OCI-LY3 (cell line): ENCODE measurements at regions not wholly inside any gene's neighbourhood (a gene's known extent, or its start where the extent isn't known, plus 50 kb on each side); places are given as distances from the start of the nearest gene placed in this dataset.

Experiments used
- H2AFZ ChIP-seq: fragments of 200-600, 300-600 bp; shearing (Covaris generic); 2 replicates; pipeline ENCODE4 v1.6.0; 2014; ENCODE audit warnings: antibody characterized with exemption, low read depth, low read length
- H3K27ac ChIP-seq: fragments of 200-600, 300-600 bp; sonication (generic); 2 replicates; pipeline ENCODE4 v1.5.1; 2014; ENCODE audit warnings: mild to moderate bottlenecking, low read length, moderate library complexity, mixed read lengths
- H3K27me3 ChIP-seq: fragments of 200-600, 300-600 bp; sonication (generic); 2 replicates; pipeline ENCODE4 v1.6.1; 2014; ENCODE audit warnings: low read depth, low read length, mixed read lengths
- H3K36me3 ChIP-seq: fragments of 200-600, 300-600 bp; sonication (generic); replicated peaks from 2 replicates; pipeline ENCODE3; 2014; ENCODE audit warnings: low read depth, low read length, mixed read lengths
- H3K4me1 ChIP-seq: fragments of 300-600, 200-600 bp; sonication (generic); 2 replicates; pipeline ENCODE4 v1.6.1; 2014; ENCODE audit warnings: low read length, mixed read lengths
- H3K4me2 ChIP-seq: fragments of 200-600, 300-600 bp; sonication (generic); 2 replicates; pipeline ENCODE4 v1.6.1; 2014; ENCODE audit warnings: low read length, mixed read lengths
- H3K4me3 ChIP-seq: fragments of 300-600, 200-600 bp; sonication (generic); 2 replicates; pipeline ENCODE4 v1.5.1; 2014; ENCODE audit warnings: antibody characterized with exemption, mild to moderate bottlenecking, low read length, moderate library complexity
- H3K79me2 ChIP-seq: fragments of 300-600, 200-600 bp; shearing (Covaris generic); 2 replicates; pipeline ENCODE4 v1.6.1; 2014; ENCODE audit warnings: mild to moderate bottlenecking, low read length, mixed read lengths
- H3K9ac ChIP-seq: fragments of 300-600, 200-600 bp; shearing (Covaris generic); 2 replicates; pipeline ENCODE4 v1.6.0; 2014; ENCODE audit warnings: mild to moderate bottlenecking, low read length, moderate library complexity
- H3K9me3 ChIP-seq: fragments of 200-600, 300-600 bp; shearing (Covaris generic); 2 replicates; pipeline ENCODE4 v1.6.1; 2014; ENCODE audit warnings: low read length, mixed read lengths; ENCODE audit not compliant: insufficient read depth
- H4K20me1 ChIP-seq: fragments of 200-600, 300-600 bp; sonication (generic); 2 replicates; pipeline ENCODE4 v1.6.1; 2016; ENCODE audit warnings: low read length, mixed read lengths; ENCODE audit not compliant: insufficient read depth
- CTCF ChIP-seq: fragments of 200-600, 300-600 bp; sonication (generic); IDR thresholded peaks from 2 replicates; pipeline ENCODE4 v1.5.1; 2014; ENCODE audit warnings: antibody characterized with exemption, low read length, low read depth
- EZH2phosphoT487 ChIP-seq: fragments of 200-600 bp; shearing (Covaris generic); IDR thresholded peaks from 2 replicates; pipeline ENCODE4 v1.6.1; 2018; ENCODE audit warnings: antibody characterized with exemption, mixed run types, low read depth

- Histone ChIP-seq H3K79me2 (no peaks in the 10 kb centered on the region), H3K9me3 (no peaks in the 10 kb centered on the region), H3K4me2 (no peak overlapping the region), H3K27me3 (no peaks in the 10 kb centered on the region), H3K4me1 (no peaks in the 10 kb centered on the region), H2AFZ (no peak overlapping the region), H3K27ac (no peak overlapping the region), H4K20me1 (no peaks in the 10 kb centered on the region), H3K36me3 (no peaks in the 10 kb centered on the region), H3K4me3 (no peak overlapping the region), H3K9ac (no peak overlapping the region)
- TF ChIP-seq EZH2phosphoT487 (no peak), CTCF (no peak)
Measured at GRCh38 chr1:98005326-98006010, 84.6 kb upstream of the DPYD start.

- Histone ChIP-seq H3K4me1 (no peaks in the 10 kb centered on the region), H3K27ac (no peak overlapping the region), H3K4me2 (no peak overlapping the region), H3K9ac (no peak overlapping the region), H2AFZ (no peak overlapping the region), H3K79me2 (no peaks in the 10 kb centered on the region), H3K36me3 (no peaks in the 10 kb centered on the region), H3K4me3 (no peak overlapping the region), H4K20me1 (no peaks in the 10 kb centered on the region), H3K9me3 (no peaks in the 10 kb centered on the region), H3K27me3 (no peaks in the 10 kb centered on the region)
- TF ChIP-seq CTCF (no peak), EZH2phosphoT487 (no peak)
Measured at GRCh38 chr1:98003442-98003841, 82.6 kb upstream of the DPYD start.

GRCh38 chr1:98002288-98002687 lies 81.5 kb upstream of the DPYD start:
- no peak for TF ChIP-seq CTCF
- TF ChIP-seq EZH2phosphoT487, result no peak
- H3K4me2 ChIP-seq, result no peak overlapping the region
- no peaks in the 10 kb centered on the region for H3K9me3 ChIP-seq
- H3K4me1 ChIP-seq, result no peaks in the 10 kb centered on the region
- H3K27ac ChIP-seq, result no peak overlapping the region
- H3K9ac ChIP-seq, result no peak overlapping the region
- H3K36me3 ChIP-seq, result no peaks in the 10 kb centered on the region
- H2AFZ ChIP-seq, result no peak overlapping the region
- no peaks in the 10 kb centered on the region for H4K20me1 ChIP-seq
- no peak overlapping the region for H3K4me3 ChIP-seq
- H3K79me2 ChIP-seq, result no peaks in the 10 kb centered on the region
- H3K27me3 ChIP-seq, result no peaks in the 10 kb centered on the region

- no peaks in the 10 kb centered on the region for H3K36me3 ChIP-seq
- no peak overlapping the region for H2AFZ ChIP-seq
- H3K79me2 ChIP-seq, result no peaks in the 10 kb centered on the region
- no peak overlapping the region for H3K4me2 ChIP-seq
- H3K4me1 ChIP-seq, result no peaks in the 10 kb centered on the region
- no peaks in the 10 kb centered on the region for H4K20me1 ChIP-seq
- no peak overlapping the region for H3K27ac ChIP-seq
- no peak overlapping the region for H3K9ac ChIP-seq
- no peak for TF ChIP-seq CTCF
- no peak for TF ChIP-seq EZH2phosphoT487
- H3K4me3 ChIP-seq, result no peak overlapping the region
- no peaks in the 10 kb centered on the region for H3K27me3 ChIP-seq
- no peaks in the 10 kb centered on the region for H3K9me3 ChIP-seq
Measured at GRCh38 chr1:98001764-98002163, 80.9 kb upstream of the DPYD start.
